OCI-LY3 (cell line): ENCODE measurements at regions not wholly inside any gene's neighbourhood (a gene's known extent, or its start where the extent isn't known, plus 50 kb on each side); places are given as distances from the start of the nearest gene placed in this dataset.

Experiments used
- CTCF ChIP-seq: fragments of 200-600, 300-600 bp; sonication (generic); IDR thresholded peaks from 2 replicates; pipeline ENCODE4 v1.5.1; 2014; ENCODE audit warnings: antibody characterized with exemption, low read length, low read depth
- EZH2phosphoT487 ChIP-seq: fragments of 200-600 bp; shearing (Covaris generic); IDR thresholded peaks from 2 replicates; pipeline ENCODE4 v1.6.1; 2018; ENCODE audit warnings: antibody characterized with exemption, mixed run types, low read depth

GRCh38 chr1:37274938-37275631 lies 199.3 kb upstream of the ZC3H12A start:
- no peak for TF ChIP-seq CTCF
- TF ChIP-seq EZH2phosphoT487, result no peak
